BLaER1 treated with 17β-estradiol and CSF1 and Interleukin-3, amounts not matched to agents 10 nM and 100 nM (cell line): ENCODE measurements at regions not wholly inside any gene's neighbourhood (a gene's known extent, or its start where the extent isn't known, plus 50 kb on each side); places are given as distances from the start of the nearest gene placed in this dataset.

Experiments
- H3K27ac ChIP-seq, 11 experiments: shearing (Covaris generic); formaldehyde crosslinking; 2 replicates each; pipeline ENCODE4 v1.8.1; 2022
- H3K27me3 ChIP-seq, 11 experiments: shearing (Covaris generic); formaldehyde crosslinking; 2 replicates each; pipeline ENCODE4 v1.8.1; 2022
- H3K36me3 ChIP-seq, 11 experiments: shearing (Covaris generic); formaldehyde crosslinking; 2 replicates each; pipeline ENCODE4 v1.8.1; 2022
- H3K4me1 ChIP-seq, 10 experiments: shearing (Covaris generic); formaldehyde crosslinking; 2 replicates each; pipeline ENCODE4 v1.8.1; 2022
- H3K4me2 ChIP-seq, 11 experiments: shearing (Covaris generic); formaldehyde crosslinking; 2 replicates each; pipeline ENCODE4 v1.8.1; 2022
- H3K4me3 ChIP-seq, 10 experiments: shearing (Covaris generic); formaldehyde crosslinking; 2 replicates each; pipeline ENCODE4 v1.8.1; 2022
- H3K9ac ChIP-seq, 11 experiments: shearing (Covaris generic); formaldehyde crosslinking; 2 replicates each; pipeline ENCODE4 v1.8.1; 2022
- H3K9me3 ChIP-seq, 11 experiments: shearing (Covaris generic); formaldehyde crosslinking; replicated peaks in 1 of 11; 2 replicates each; pipeline ENCODE4 v1.8.1; 2022
- H4K20me1 ChIP-seq, 11 experiments: shearing (Covaris generic); formaldehyde crosslinking; 2 replicates each; pipeline ENCODE4 v1.8.1; 2022
- Cebpa-rat ChIP-seq, 11 experiments: shearing (Covaris generic); IDR thresholded peaks; 2 replicates each; pipeline ENCODE4 v1.8.1; 2022

DNA sequence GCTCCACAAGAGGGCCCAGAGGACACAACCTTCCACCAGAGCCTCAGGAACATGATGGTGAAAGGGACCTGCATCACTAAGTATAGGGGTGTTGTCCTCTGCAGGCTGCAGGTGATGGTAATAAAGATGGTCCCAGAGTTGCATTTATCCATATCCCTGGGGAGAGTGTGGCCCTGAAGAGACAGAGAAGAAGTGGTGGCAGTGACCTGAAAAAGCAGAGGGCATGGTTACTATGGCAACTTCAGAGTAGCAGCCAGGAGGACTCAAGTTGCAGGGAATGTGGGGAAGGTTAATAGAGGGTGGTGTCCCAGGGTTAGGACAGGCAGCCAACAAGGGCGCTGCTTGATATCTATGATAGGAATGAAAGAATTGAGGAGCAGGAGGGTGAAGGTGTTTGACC is 57.1 kb downstream of the HLA-A start:
- Histone ChIP-seq H3K9me3 (no peaks in the 10 kb centered on the region), H3K4me3 (no peak overlapping the region), H3K4me2 (peak overlapping the region in 9 of 11 experiments; percentile 47 to 74 (median 66); a peak in 10 of 22 replicates), H3K27me3 (peaks cover 0 to 8% (median 5%) of the 10 kb centered on the region in 11 experiments; a peak in 12 of 22 replicates), H3K27ac (no peak overlapping the region), H3K9ac (no peak overlapping the region), H4K20me1 (no peaks in the 10 kb centered on the region), H3K36me3 (no peaks in the 10 kb centered on the region), H3K4me1 (peaks cover 0 to 25% (median 18%) of the 10 kb centered on the region in 10 experiments; a peak in 16 of 20 replicates)
- TF ChIP-seq Cebpa-rat (IDR thresholded peaks at IDR 0.05), result no peak

GRCh38 chr6:30000156-30000791 is 57.9 kb downstream of the HLA-A start:
- TF ChIP-seq Cebpa-rat (IDR thresholded peaks at IDR 0.05), result no peak

GRCh38 chr6:30002871-30003270 is 58.2 kb upstream of the POLR1H start:
- H3K27me3 ChIP-seq, result peaks cover 29 to 43% (median 37%) of the 10 kb centered on the region in 11 experiments
- H4K20me1 ChIP-seq, result peaks cover 0 to 7% (median 0%) of the 10 kb centered on the region in 11 experiments; a peak in 3 of 22 replicates
- no peak overlapping the region for H3K4me3 ChIP-seq
- no peaks in the 10 kb centered on the region for H3K36me3 ChIP-seq
- no peak overlapping the region for H3K4me2 ChIP-seq
- H3K4me1 ChIP-seq, result peaks cover 0 to 25% (median 18%) of the 10 kb centered on the region in 10 experiments; a peak in 16 of 20 replicates
- peaks cover 0 to 14% (median 4%) of the 10 kb centered on the region in 11 experiments; a peak in 4 of 22 replicates for H3K9me3 ChIP-seq
- H3K27ac ChIP-seq, result no peak overlapping the region
- TF ChIP-seq Cebpa-rat (IDR thresholded peaks at IDR 0.05), result no peak
- H3K9ac ChIP-seq, result no peak overlapping the region

More at GRCh38 chr6:30000156-30000791, 57.9 kb downstream of the HLA-A start:
- peak overlapping the region; percentile 10 to 74 (median 57); a peak in 19 of 22 replicates for H3K4me2 ChIP-seq
- no peak overlapping the region for H3K27ac ChIP-seq
- no peaks in the 10 kb centered on the region for H3K36me3 ChIP-seq
- H3K9me3 ChIP-seq, result no peaks in the 10 kb centered on the region
- no peak overlapping the region for H3K4me3 ChIP-seq
- H3K27me3 ChIP-seq, result peaks cover 3 to 17% (median 11%) of the 10 kb centered on the region in 11 experiments; a peak in 20 of 22 replicates
- H3K9ac ChIP-seq, result no peak overlapping the region
- H3K4me1 ChIP-seq, result peaks cover 0 to 25% (median 18%) of the 10 kb centered on the region in 10 experiments; a peak in 16 of 20 replicates
- no peaks in the 10 kb centered on the region for H4K20me1 ChIP-seq

- TF ChIP-seq Cebpa-rat (IDR thresholded peaks at IDR 0.05), result no peak
- H3K9ac ChIP-seq, result no peak overlapping the region
- H3K4me1 ChIP-seq, result peaks cover 0 to 12% (median 9%) of the 10 kb centered on the region in 10 experiments; a peak in 16 of 20 replicates
- H3K27ac ChIP-seq, result no peak overlapping the region
- H3K9me3 ChIP-seq, result peaks cover 0 to 14% (median 4%) of the 10 kb centered on the region in 11 experiments; a peak in 4 of 22 replicates
- H3K36me3 ChIP-seq, result no peaks in the 10 kb centered on the region; a peak in 3 of 22 replicates
- no peak overlapping the region for H3K4me3 ChIP-seq
- H3K4me2 ChIP-seq, result no peak overlapping the region
- H3K27me3 ChIP-seq, result peaks cover 40 to 59% (median 55%) of the 10 kb centered on the region in 11 experiments
- peaks cover 0 to 7% (median 0%) of the 10 kb centered on the region in 11 experiments; a peak in 4 of 22 replicates for H4K20me1 ChIP-seq
Measured at GRCh38 chr6:30005482-30005881, 55.6 kb upstream of the POLR1H start.

DNA sequence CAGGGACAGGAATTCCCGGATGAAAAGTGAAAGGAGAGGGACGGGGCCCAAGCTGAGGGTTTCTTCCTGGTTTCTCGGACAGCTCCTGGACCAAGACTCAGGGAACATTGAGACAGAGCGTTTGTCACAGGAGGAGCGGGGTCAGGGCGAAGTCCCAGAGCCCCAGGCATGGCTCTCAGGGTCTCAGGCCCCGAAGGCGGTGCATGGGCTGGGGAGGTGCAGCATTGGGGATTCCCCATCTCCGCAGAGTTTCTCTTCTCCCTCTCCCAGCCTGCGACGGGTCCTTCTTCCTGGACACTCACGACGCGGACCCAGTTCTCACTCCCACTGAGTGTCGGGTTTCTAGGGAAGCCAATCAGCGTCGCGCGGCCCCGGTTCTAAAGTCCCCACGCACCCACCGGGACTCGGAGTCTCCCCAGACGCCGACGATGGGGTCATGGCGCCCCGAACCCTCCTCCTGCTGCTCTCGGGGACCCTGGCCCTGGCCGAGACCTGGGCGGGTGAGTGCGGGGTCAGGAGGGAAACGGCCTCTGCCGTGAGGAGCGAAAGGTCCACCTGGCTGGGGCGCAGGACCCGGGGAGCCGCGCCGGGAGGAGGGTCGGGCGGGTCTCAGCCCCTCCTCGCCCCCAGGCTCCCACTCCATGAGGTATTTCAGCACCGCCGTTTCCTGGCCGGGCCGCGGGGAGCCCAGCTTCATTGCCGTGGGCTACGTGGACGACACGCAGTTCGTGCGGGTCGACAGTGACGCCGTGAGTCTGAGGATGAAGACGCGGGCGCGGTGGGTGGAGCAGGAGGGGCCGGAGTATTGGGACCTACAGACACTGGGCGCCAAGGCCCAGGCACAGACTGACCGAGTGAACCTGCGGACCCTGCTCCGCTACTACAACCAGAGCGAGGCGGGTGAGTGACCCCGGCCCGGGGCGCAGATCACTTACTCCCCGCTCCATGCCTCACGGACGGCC is 54.6 kb upstream of the POLR1H start:
- no peak overlapping the region for H3K4me2 ChIP-seq
- peak overlapping the region; percentile 67 to 79 (median 72) for H3K9ac ChIP-seq
- peak overlapping the region; percentile 48 to 78 (median 66); a peak in 19 of 22 replicates for H3K27ac ChIP-seq
- H3K9me3 ChIP-seq, result peaks cover 0 to 14% (median 4%) of the 10 kb centered on the region in 11 experiments; a peak in 4 of 22 replicates
- TF ChIP-seq Cebpa-rat (IDR thresholded peaks at IDR 0.05), result no peak
- peaks cover 0 to 7% (median 0%) of the 10 kb centered on the region in 11 experiments; a peak in 4 of 22 replicates for H4K20me1 ChIP-seq
- H3K36me3 ChIP-seq, result peaks cover 0 to 4% (median 0%) of the 10 kb centered on the region in 11 experiments; a peak in 3 of 22 replicates
- peaks cover 0 to 2% (median 0%) of the 10 kb centered on the region in 10 experiments; a peak in 3 of 20 replicates for H3K4me1 ChIP-seq
- H3K27me3 ChIP-seq, result peaks cover 40 to 59% (median 55%) of the 10 kb centered on the region in 11 experiments
- H3K4me3 ChIP-seq, result peak overlapping the region; percentile 41 to 65 (median 54)

GRCh38 chr6:30007132-30007764 is 53.8 kb upstream of the POLR1H start:
- H4K20me1 ChIP-seq, result peaks cover 0 to 7% (median 0%) of the 10 kb centered on the region in 11 experiments; a peak in 4 of 22 replicates
- peaks cover 0 to 6% (median 0%) of the 10 kb centered on the region in 11 experiments; a peak in 3 of 22 replicates for H3K36me3 ChIP-seq
- H3K27me3 ChIP-seq, result peaks cover 40 to 59% (median 55%) of the 10 kb centered on the region in 11 experiments
- H3K4me1 ChIP-seq, result no peaks in the 10 kb centered on the region
- no peak overlapping the region for H3K4me2 ChIP-seq
- no peak for TF ChIP-seq Cebpa-rat (IDR thresholded peaks at IDR 0.05)
- no peak overlapping the region for H3K9ac ChIP-seq
- H3K27ac ChIP-seq, result no peak overlapping the region
- peaks cover 0 to 14% (median 4%) of the 10 kb centered on the region in 11 experiments; a peak in 4 of 22 replicates for H3K9me3 ChIP-seq
- H3K4me3 ChIP-seq, result no peak overlapping the region

DNA sequence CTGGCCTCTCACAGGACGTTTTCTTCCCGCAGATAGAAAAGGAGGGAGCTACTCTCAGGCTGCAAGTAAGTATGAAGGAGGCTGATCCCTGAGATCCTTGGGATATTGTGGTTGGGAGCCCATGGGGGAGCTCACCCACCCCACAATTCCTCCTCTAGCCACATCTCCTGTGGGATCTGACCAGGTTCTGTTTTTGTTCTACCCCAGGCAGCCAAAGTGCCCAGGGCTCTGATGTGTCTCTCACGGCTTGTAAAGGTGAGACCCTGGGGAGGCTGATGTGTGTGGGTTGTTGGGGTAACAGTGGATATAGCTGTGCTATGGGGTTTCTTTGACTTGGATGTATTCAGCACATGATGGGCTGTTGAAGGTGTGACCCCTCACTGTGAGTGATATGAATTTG is 52.0 kb upstream of the POLR1H start:
- H3K4me1 ChIP-seq, result no peaks in the 10 kb centered on the region
- H3K9ac ChIP-seq, result no peak overlapping the region
- H3K27ac ChIP-seq, result no peak overlapping the region
- no peak overlapping the region for H3K4me2 ChIP-seq
- H3K36me3 ChIP-seq, result peaks cover 0 to 6% (median 0%) of the 10 kb centered on the region in 11 experiments; a peak in 3 of 22 replicates
- H4K20me1 ChIP-seq, result peaks cover 0 to 7% (median 0%) of the 10 kb centered on the region in 11 experiments; a peak in 5 of 22 replicates
- H3K4me3 ChIP-seq, result no peak overlapping the region
- peaks cover 0 to 14% (median 4%) of the 10 kb centered on the region in 11 experiments; a peak in 4 of 22 replicates for H3K9me3 ChIP-seq
- H3K27me3 ChIP-seq, result peaks cover 40 to 55% (median 52%) of the 10 kb centered on the region in 11 experiments
- no peak for TF ChIP-seq Cebpa-rat (IDR thresholded peaks at IDR 0.05)
